BE2C (cell line): ENCODE measurements at regions not wholly inside any gene's neighbourhood (a gene's known extent, or its start where the extent isn't known, plus 50 kb on each side); places are given as distances from the start of the nearest gene placed in this dataset.

Source experiments
- DNase-seq: peaks from one replicate; pipeline ENCODE4 v3.0.0-alpha.2; 2020
- H3K27me3 ChIP-seq: fragments of 250-450 bp; sonication (Bioruptor Pico); 2 replicates; pipeline ENCODE4 v1.5.1; 2020; ENCODE audit warnings: mild to moderate bottlenecking
- H3K36me3 ChIP-seq: fragments of 250-450 bp; sonication (Bioruptor Pico); 2 replicates; pipeline ENCODE4 v1.5.1; 2020; ENCODE audit warnings: mild to moderate bottlenecking
- H3K4me1 ChIP-seq: fragments of 250-450 bp; sonication (Bioruptor Pico); 2 replicates; pipeline ENCODE4 v1.5.1; 2020
- H3K4me3 ChIP-seq: 2 replicates; pipeline ENCODE4 v1.5.1; 2011; ENCODE audit warnings: low read depth, low read length
- H3K9me3 ChIP-seq: fragments of 250-450 bp; sonication (Bioruptor Pico); 2 replicates; pipeline ENCODE4 v1.5.1; 2020
- CTCF ChIP-seq: IDR thresholded peaks from 2 replicates; pipeline ENCODE4 v1.5.1; 2012; ENCODE audit warnings: mild to moderate bottlenecking, low read depth, low read length

- no peak for DNase-seq
- H3K27me3 ChIP-seq: no peaks in the 10 kb centered on the region
- no peaks in the 10 kb centered on the region for H3K36me3 ChIP-seq
- H3K4me3 ChIP-seq: no peak overlapping the region
- H3K4me1 ChIP-seq: no peaks in the 10 kb centered on the region
- no peaks in the 10 kb centered on the region for H3K9me3 ChIP-seq
- no peak for TF ChIP-seq CTCF
Observed at GRCh38 chr15:47640901-47641300, 76.4 kb upstream of the SEMA6D start.

GRCh38 chr15:47644722-47645121, 72.6 kb upstream of the SEMA6D start:
- no peaks in the 10 kb centered on the region for H3K4me1 ChIP-seq
- no peak for TF ChIP-seq CTCF
- no peaks in the 10 kb centered on the region for H3K27me3 ChIP-seq
- H3K36me3 ChIP-seq: no peaks in the 10 kb centered on the region
- H3K9me3 ChIP-seq: no peaks in the 10 kb centered on the region
- H3K4me3 ChIP-seq: no peak overlapping the region
- DNase-seq: no peak

GRCh38 chr15:47650564-47650963, 66.7 kb upstream of the SEMA6D start:
- no peak for TF ChIP-seq CTCF
- Histone ChIP-seq H3K27me3 (no peaks in the 10 kb centered on the region), H3K4me3 (no peak overlapping the region), H3K36me3 (no peaks in the 10 kb centered on the region), H3K4me1 (no peaks in the 10 kb centered on the region), H3K9me3 (no peaks in the 10 kb centered on the region)
- no peak for DNase-seq

GRCh38 chr15:47652328-47652727, 65.0 kb upstream of the SEMA6D start:
- Histone ChIP-seq H3K9me3 (no peaks in the 10 kb centered on the region), H3K4me3 (no peak overlapping the region), H3K36me3 (no peaks in the 10 kb centered on the region), H3K27me3 (no peaks in the 10 kb centered on the region), H3K4me1 (no peaks in the 10 kb centered on the region)
- no peak for TF ChIP-seq CTCF
- no peak for DNase-seq

GRCh38 chr15:47652844-47653243, 64.5 kb upstream of the SEMA6D start:
- Histone ChIP-seq H3K4me3 (no peak overlapping the region), H3K27me3 (no peaks in the 10 kb centered on the region), H3K36me3 (no peaks in the 10 kb centered on the region), H3K4me1 (no peaks in the 10 kb centered on the region), H3K9me3 (no peaks in the 10 kb centered on the region)
- TF ChIP-seq CTCF: no peak
- no peak for DNase-seq

- TF ChIP-seq CTCF: no peak
- Histone ChIP-seq H3K27me3 (no peaks in the 10 kb centered on the region), H3K4me3 (no peak overlapping the region), H3K4me1 (peaks cover 7% of the 10 kb centered on the region), H3K36me3 (no peaks in the 10 kb centered on the region), H3K9me3 (no peaks in the 10 kb centered on the region)
- DNase-seq: no peak
Observed at GRCh38 chr15:47661661-47662180, 55.6 kb upstream of the SEMA6D start.
